Transverse colon (tissue), 4 donors: ENCODE measurements at regions not wholly inside any gene's neighbourhood (a gene's known extent, or its start where the extent isn't known, plus 50 kb on each side); places are given as distances from the start of the nearest gene placed in this dataset.

Experiments used
- CTCF ChIP-seq, 5 experiments: fragments of 200-600 bp in 3 of 5; fragments of 450-650 bp in 2 of 5; sonication (generic) in 3 of 5; IDR thresholded peaks; 1 replicate in 2 of 5; 2 replicates in 3 of 5; pipeline ENCODE4 v1.5.1; 2016 to 2017; ENCODE audit warnings: antibody characterized with exemption in 5 of 5, inconsistent platforms in 3 of 5, mild to moderate bottlenecking in 2 of 5, moderate library complexity in 1 of 5
- EP300 ChIP-seq: sonication (generic); formaldehyde crosslinking; IDR thresholded peaks from one replicate; pipeline ENCODE4 v1.6.1; 2017; ENCODE audit warnings: antibody characterized with exemption, low read depth
- POLR2A ChIP-seq: fragments of 450-650 bp; IDR thresholded peaks from one replicate; pipeline ENCODE4 v1.6.1; 2016; ENCODE audit warnings: antibody characterized with exemption, mild to moderate bottlenecking, moderate library complexity
- POLR2AphosphoS5 ChIP-seq, 3 donors: sonication (generic); formaldehyde crosslinking; IDR thresholded peaks; one replicate each; pipeline ENCODE4 v1.6.1; 2016; ENCODE audit warnings: antibody characterized with exemption in 3 of 3

DNA sequence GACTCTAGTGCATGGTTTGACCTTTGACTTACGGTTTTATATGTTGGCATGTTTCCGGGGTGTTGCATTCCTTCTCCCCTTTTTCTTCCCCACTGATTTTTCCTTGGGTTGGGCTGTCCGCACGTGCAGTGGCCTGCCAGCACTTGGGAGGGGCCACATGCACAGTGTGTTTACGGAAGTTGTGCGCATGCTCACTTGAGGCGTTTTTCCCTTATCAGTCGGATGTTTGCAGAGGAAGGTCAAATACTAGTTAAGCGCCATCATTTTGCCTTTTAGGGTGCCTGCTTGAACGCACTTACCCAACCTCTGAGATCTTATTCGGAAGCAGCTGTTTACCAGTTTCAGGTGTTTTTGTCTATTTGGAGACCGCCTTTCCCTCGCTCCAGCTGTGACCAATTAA is 653.9 kb upstream of the AADAT start:
- TF ChIP-seq CTCF (IDR thresholded peaks at IDR 0.05) (no peak), POLR2A (no peak), POLR2AphosphoS5 (IDR thresholded peaks at IDR 0.05) (no peak), EP300 (no peak)
